GM23338 (cell line): ENCODE measurements at regions not wholly inside any gene's neighbourhood (a gene's known extent, or its start where the extent isn't known, plus 50 kb on each side); places are given as distances from the start of the nearest gene placed in this dataset.

ENCODE experiments used
- ATAC-seq: fragments of 200-7000 bp; cut with Tn5 transposase; 3 replicates; pipeline ENCODE4 v1.9.1; 2020
- DNase-seq: peaks from one replicate; pipeline ENCODE4 v3.0.0-alpha.2; 2015; ENCODE audit warnings: low spot score
- H2AFZ ChIP-seq: fragments of 200-600 bp; sonication (generic); 2 replicates; pipeline ENCODE4 v1.8.0; 2016; ENCODE audit warnings: antibody characterized with exemption, mild to moderate bottlenecking, moderate library complexity
- H3F3A ChIP-seq: fragments of 200-600 bp; sonication (generic); replicated peaks from 2 replicates; pipeline ENCODE4 v1.8.0; 2017; ENCODE audit warnings: antibody characterized with exemption, mixed run types, low read depth
- H3K27ac ChIP-seq: fragments of 200-600 bp; sonication (generic); 2 replicates; pipeline ENCODE4 v1.6.1; 2016; ENCODE audit warnings: low read depth
- H3K27me3 ChIP-seq: fragments of 200-600 bp; sonication (generic); 2 replicates; pipeline ENCODE4 v1.8.0; 2016; ENCODE audit warnings: mild to moderate bottlenecking, mixed run types, moderate library complexity; ENCODE audit not compliant: insufficient read depth
- H3K36me3 ChIP-seq: fragments of 200-600 bp; sonication (generic); 2 replicates; pipeline ENCODE4 v1.8.0; 2016; ENCODE audit warnings: mild to moderate bottlenecking; ENCODE audit not compliant: insufficient read depth
- H3K4me1 ChIP-seq: fragments of 200-600 bp; sonication (generic); 2 replicates; pipeline ENCODE4 v1.8.0; 2016; ENCODE audit warnings: mild to moderate bottlenecking, moderate library complexity; ENCODE audit not compliant: insufficient read depth
- H3K4me2 ChIP-seq: fragments of 200-600 bp; sonication (generic); 2 replicates; pipeline ENCODE4 v1.7.1; 2017; ENCODE audit warnings: mixed run types
- H3K4me3 ChIP-seq: fragments of 200-600 bp; sonication (generic); 2 replicates; pipeline ENCODE4 v1.6.1; 2016; ENCODE audit warnings: mixed run types
- H3K79me2 ChIP-seq: fragments of 200-600 bp; sonication (generic); replicated peaks from 2 replicates; pipeline ENCODE4 v1.8.0; 2017; ENCODE audit warnings: mild to moderate bottlenecking; ENCODE audit not compliant: insufficient read depth
- H3K9me2 ChIP-seq: fragments of 200-600 bp; sonication (generic); 2 replicates; pipeline ENCODE4 v1.8.0; 2017; ENCODE audit not compliant: insufficient read depth
- H4K20me1 ChIP-seq: fragments of 200-600 bp; sonication (generic); replicated peaks from 2 replicates; pipeline ENCODE4 v1.8.0; 2017; ENCODE audit warnings: mild to moderate bottlenecking; ENCODE audit not compliant: insufficient read depth
- H3K27ac Mint-ChIP-seq: 2 replicates; pipeline ENCODE4 v1.8.0; 2020; ENCODE audit warnings: inconsistent platforms, mild to moderate bottlenecking, moderate library complexity, mixed read lengths
- H3K27me3 Mint-ChIP-seq: 3 replicates; pipeline ENCODE4 v1.8.0; 2022; ENCODE audit warnings: low read depth, mild to moderate bottlenecking, moderate library complexity, mixed read lengths, inconsistent platforms; ENCODE audit not compliant: insufficient read depth, poor library complexity
- H3K36me3 Mint-ChIP-seq: 3 replicates; pipeline ENCODE4 v1.8.0; 2021; ENCODE audit warnings: low read depth, mild to moderate bottlenecking, inconsistent platforms, moderate library complexity, mixed read lengths
- H3K4me1 Mint-ChIP-seq: 3 replicates; pipeline ENCODE4 v1.8.0; 2020; ENCODE audit warnings: mild to moderate bottlenecking, inconsistent platforms, mixed read lengths
- H3K4me3 Mint-ChIP-seq: 3 replicates; pipeline ENCODE4 v1.8.0; 2021; ENCODE audit warnings: moderate library complexity, mild to moderate bottlenecking, inconsistent platforms, mixed read lengths
- H3K9me3 Mint-ChIP-seq: 3 replicates; pipeline ENCODE4 v1.8.0; 2020; ENCODE audit warnings: moderate library complexity, mild to moderate bottlenecking, inconsistent platforms, mixed read lengths
- CREB1 ChIP-seq: fragments of 250-450 bp; sonication (Bioruptor Pico); IDR thresholded peaks from 2 replicates; pipeline ENCODE4 v1.5.0; 2020; ENCODE audit warnings: low read depth, mild to moderate bottlenecking, moderate library complexity
- CTCF ChIP-seq, 2 experiments: fragments of 200-600 bp in 1 of 2; sonication (generic) in 1 of 2; conservative IDR thresholded peaks; 2 replicates each; pipeline versions ENCODE4 v1.5.1 to v1.6.1; 2016 to 2017; ENCODE audit warnings: antibody characterized with exemption in 2 of 2, low read depth in 2 of 2, mild to moderate bottlenecking in 2 of 2, moderate library complexity in 1 of 2
- ETS1 ChIP-seq: IDR thresholded peaks from 2 replicates; pipeline ENCODE4 v1.6.1; 2016; ENCODE audit warnings: antibody characterized with exemption
- EZH2 ChIP-seq: fragments of 200-600 bp; sonication (generic); IDR thresholded peaks from one replicate; pipeline ENCODE4 v1.8.0; 2017; ENCODE audit warnings: antibody characterized with exemption, mild to moderate bottlenecking, low read depth; ENCODE audit not compliant: unreplicated experiment
- EZH2phosphoT487 ChIP-seq: fragments of 200-600 bp; sonication (generic); IDR thresholded peaks from one replicate; pipeline ENCODE4 v1.8.1; 2018; ENCODE audit warnings: antibody characterized with exemption; ENCODE audit not compliant: unreplicated experiment
- JUNB ChIP-seq: IDR thresholded peaks from one replicate; pipeline ENCODE4 v1.6.1; 2016; ENCODE audit warnings: antibody characterized with exemption; ENCODE audit not compliant: unreplicated experiment
- NANOG ChIP-seq: IDR thresholded peaks from 2 replicates; pipeline ENCODE4 v1.6.1; 2016; ENCODE audit warnings: antibody characterized with exemption, borderline replicate concordance
- POLR2AphosphoS5 ChIP-seq: IDR thresholded peaks from 2 replicates; pipeline ENCODE4 v1.6.1; 2016; ENCODE audit warnings: antibody characterized with exemption, low read depth
- REST ChIP-seq: IDR thresholded peaks from one replicate; pipeline ENCODE4 v1.6.1; 2018; ENCODE audit warnings: antibody characterized with exemption; ENCODE audit not compliant: unreplicated experiment
- STAT1 ChIP-seq: IDR thresholded peaks from one replicate; pipeline ENCODE4 v1.6.1; 2016; ENCODE audit warnings: antibody characterized with exemption; ENCODE audit not compliant: unreplicated experiment
- ZNF114 ChIP-seq: fragments of 250-450 bp; sonication (Bioruptor Pico); IDR thresholded peaks from 2 replicates; pipeline ENCODE4 v1.5.0; 2020; ENCODE audit warnings: mild to moderate bottlenecking, moderate library complexity
- ZNF331 ChIP-seq: fragments of 250-450 bp; sonication (Bioruptor Pico); IDR thresholded peaks from 2 replicates; pipeline ENCODE4 v1.5.0; 2020; ENCODE audit warnings: low read depth, mild to moderate bottlenecking, moderate library complexity
- ZNF462 ChIP-seq: fragments of 250-450 bp; sonication (Bioruptor Pico); IDR thresholded peaks from 2 replicates; pipeline ENCODE4 v1.5.0; 2020; ENCODE audit warnings: mild to moderate bottlenecking, moderate library complexity

- no peak for TF ChIP-seq CREB1 (CRISPR knock-in tag)
- TF ChIP-seq ETS1, result no peak
- TF ChIP-seq JUNB, result no peak
- TF ChIP-seq CTCF (conservative IDR thresholded peaks at IDR 0.05; ENCODE audit: low read depth in 2 of 2), result no peak
- TF ChIP-seq ZNF114 (CRISPR knock-in tag), result no peak
- no peak for TF ChIP-seq NANOG
- TF ChIP-seq EZH2, result no peak
- TF ChIP-seq STAT1, result no peak
- no peak for TF ChIP-seq ZNF462
- no peak for TF ChIP-seq REST
- no peak for TF ChIP-seq POLR2AphosphoS5
- TF ChIP-seq EZH2phosphoT487, result no peak
- TF ChIP-seq ZNF331 (CRISPR knock-in tag), result no peak
- Histone ChIP-seq H3K4me3 (no peak overlapping the region), H3F3A (no peaks in the 10 kb centered on the region), H4K20me1 (no peaks in the 10 kb centered on the region), H3K27ac (no peak overlapping the region), H3K9me2 (0 out of 2 replicates have a peak, but pooled peaks cover 5% of the 10 kb centered on the region), H3K27me3 (no peaks in the 10 kb centered on the region), H3K79me2 (no peaks in the 10 kb centered on the region), H3K4me2 (no peak overlapping the region), H3K4me1 (no peaks in the 10 kb centered on the region), H3K36me3 (no peaks in the 10 kb centered on the region), H2AFZ (no peak overlapping the region)
- DNase-seq (no peak), ATAC-seq (no peak)
- no peaks in the 10 kb centered on the region for H3K4me1 Mint-ChIP-seq
- H3K9me3 Mint-ChIP-seq, result peaks cover 7% of the 10 kb centered on the region; the same call in 2 of the 3 replicates
- H3K27ac Mint-ChIP-seq, result no peak overlapping the region
- H3K4me3 Mint-ChIP-seq, result no peak overlapping the region
- H3K36me3 Mint-ChIP-seq, result peaks cover 4% of the 10 kb centered on the region; the same call in 1 of the 3 replicates
- no peaks in the 10 kb centered on the region for H3K27me3 Mint-ChIP-seq
Observed at GRCh38 chr2:57107353-57107752, 923.6 kb downstream of the CCDC85A start.
